SK-N-SH (cell line): ENCODE measurements at regions not wholly inside any gene's neighbourhood (a gene's known extent, or its start where the extent isn't known, plus 50 kb on each side); places are given as distances from the start of the nearest gene placed in this dataset.

Experiments used
- CTCF ChIA-PET: fragments of 300-600, 350-600 bp; formaldehyde crosslinking; extraction: SDS; loops from one replicate; lab custom pipeline; 2021; lab: Yijun Ruan, JAX
- POLR2A ChIA-PET: fragments of 350-600 bp; sonication (Branson Sonifier 250); formaldehyde crosslinking; extraction: SDS; loops from one replicate; lab custom pipeline; 2020; ENCODE audit warnings: antibody characterized with exemption, inconsistent platforms; lab: Yijun Ruan, JAX
- DNase-seq: peaks from one replicate; pipeline ENCODE4 v3.0.0; 2012
- H2AFZ ChIP-seq: fragments of 200-600 bp; sonication (generic); 2 replicates; pipeline ENCODE4 v1.8.1; 2016; ENCODE audit warnings: antibody characterized with exemption, mild to moderate bottlenecking, low read depth
- H3F3A ChIP-seq: fragments of 200-600 bp; sonication (generic); replicated peaks from 2 replicates; pipeline ENCODE3; 2016; ENCODE audit warnings: antibody characterized with exemption, mild to moderate bottlenecking; ENCODE audit not compliant: insufficient read depth
- H3K27ac ChIP-seq, 2 experiments: fragments of 200-500 bp in 1 of 2; fragments of 200-600 bp in 1 of 2; sonication (Bioruptor generic) in 1 of 2; sonication (generic), shearing (Covaris generic) in 1 of 2; 2 replicates each; pipeline versions ENCODE4 v1.5.1 to v1.6.1; 2014 to 2016; ENCODE audit warnings: low read depth in 2 of 2, inconsistent platforms in 1 of 2, low read length in 1 of 2, mild to moderate bottlenecking in 1 of 2, mixed read lengths in 1 of 2
- H3K27me3 ChIP-seq: fragments of 200-600 bp; sonication (generic), shearing (Covaris generic); 2 replicates; pipeline ENCODE4 v1.6.1; 2016; ENCODE audit warnings: mixed run types; ENCODE audit not compliant: insufficient read depth
- H3K36me3 ChIP-seq, 2 experiments: fragments of 200-500 bp in 1 of 2; fragments of 200-600 bp in 1 of 2; sonication (Bioruptor generic) in 1 of 2; sonication (generic) in 1 of 2; replicated peaks in 1 of 2; 2 replicates each; pipeline versions ENCODE3 to v1.5.1; 2014 to 2016; ENCODE audit warnings: low read length in 1 of 2, mild to moderate bottlenecking in 1 of 2; ENCODE audit not compliant: insufficient read depth in 2 of 2, control insufficient read depth in 1 of 2
- H3K4me1 ChIP-seq, 2 experiments: fragments of 200-500 bp in 1 of 2; fragments of 200-600 bp in 1 of 2; sonication (Bioruptor generic) in 1 of 2; sonication (generic), shearing (Covaris generic) in 1 of 2; 2 replicates each; pipeline versions ENCODE4 v1.5.1 to v1.6.1; 2014 to 2016; ENCODE audit warnings: low read depth in 1 of 2, low read length in 1 of 2, mixed run types in 1 of 2; ENCODE audit not compliant: insufficient read depth in 2 of 2, control insufficient read depth in 1 of 2
- H3K4me2 ChIP-seq: fragments of 200-600 bp; sonication (generic), shearing (Covaris generic); 2 replicates; pipeline ENCODE4 v1.6.1; 2017; ENCODE audit warnings: mixed run types
- H3K4me3 ChIP-seq, 2 experiments: fragments of 200-500 bp in 1 of 2; fragments of 200-600 bp in 1 of 2; sonication (Bioruptor generic) in 1 of 2; sonication (generic), shearing (Covaris generic) in 1 of 2; 2 replicates each; pipeline versions ENCODE4 v1.5.1 to v1.8.1; 2014 to 2016; ENCODE audit warnings: low read depth in 2 of 2, inconsistent platforms in 1 of 2, low read length in 1 of 2, mild to moderate bottlenecking in 1 of 2, mixed read lengths in 1 of 2, moderate library complexity in 1 of 2
- H3K79me2 ChIP-seq: fragments of 200-600 bp; sonication (generic); 2 replicates; pipeline ENCODE4 v1.8.1; 2017; ENCODE audit warnings: mild to moderate bottlenecking; ENCODE audit not compliant: insufficient read depth
- H3K9ac ChIP-seq: fragments of 200-600 bp; sonication (generic); 2 replicates; pipeline ENCODE4 v1.6.1; 2017; ENCODE audit warnings: mixed run types
- H3K9me2 ChIP-seq: fragments of 200-600 bp; sonication (generic); 2 replicates; pipeline ENCODE4 v1.6.1; 2017; ENCODE audit warnings: mixed run types
- H3K9me3 ChIP-seq: fragments of 200-600 bp; sonication (generic); 2 replicates; pipeline ENCODE4 v1.6.1; 2017; ENCODE audit warnings: mixed run types, mild to moderate bottlenecking, moderate library complexity
- H4K20me1 ChIP-seq: fragments of 200-600 bp; sonication (generic); 2 replicates; pipeline ENCODE4 v1.6.1; 2017; ENCODE audit warnings: mild to moderate bottlenecking, mixed run types; ENCODE audit not compliant: insufficient read depth
- CHD2 ChIP-seq: fragments of 150-350 bp; IDR thresholded peaks from 2 replicates; pipeline ENCODE4 v1.6.1; 2018; ENCODE audit warnings: low read length; ENCODE audit not compliant: partially characterized antibody
- ELF1 ChIP-seq: IDR thresholded peaks from 2 replicates; pipeline ENCODE4 v1.4.0; 2012
- FOXM1 ChIP-seq: IDR thresholded peaks from 2 replicates; pipeline ENCODE4 v1.4.0; 2012; ENCODE audit warnings: low read depth, mild to moderate bottlenecking
- GABPA ChIP-seq: IDR thresholded peaks from 2 replicates; pipeline ENCODE4 v1.4.0; 2012; ENCODE audit warnings: low read depth, mild to moderate bottlenecking
- GATA2 ChIP-seq: sonication (generic); formaldehyde crosslinking; IDR thresholded peaks from 2 replicates; pipeline ENCODE4 v1.5.0; 2020; ENCODE audit warnings: mild to moderate bottlenecking, missing genetic modification reagents
- MEF2A ChIP-seq: IDR thresholded peaks from 2 replicates; pipeline ENCODE4 v1.4.0; 2012; ENCODE audit warnings: low read depth, borderline replicate concordance
- NFIC ChIP-seq: IDR thresholded peaks from 2 replicates; pipeline ENCODE4 v1.4.0; 2012; ENCODE audit warnings: borderline replicate concordance
- PBX3 ChIP-seq: IDR thresholded peaks from 2 replicates; pipeline ENCODE4; 2012
- POLR2AphosphoS5 ChIP-seq: IDR thresholded peaks from 2 replicates; pipeline ENCODE4 v1.6.1; 2012; ENCODE audit warnings: low read depth, low read length
- RFX5 ChIP-seq: IDR thresholded peaks from 2 replicates; pipeline ENCODE4 v1.6.1; 2012; ENCODE audit warnings: mild to moderate bottlenecking, improper control_type of control experiment, low read length
- TEAD4 ChIP-seq: IDR thresholded peaks from 2 replicates; pipeline ENCODE4 v1.4.0; 2012; ENCODE audit warnings: mild to moderate bottlenecking, borderline replicate concordance; ENCODE audit not compliant: insufficient read depth
- YY1 ChIP-seq: IDR thresholded peaks from 2 replicates; pipeline ENCODE4 v1.4.0; 2012; ENCODE audit warnings: low read depth, mild to moderate bottlenecking
- WGBS: methylation state at CpG from one replicate; pipeline ENCODE4 v1.1.6; 2017; ENCODE audit warnings: low lambda C conversion rate; 5-methylcytosine and 5-hydroxymethylcytosine counted together

DNA sequence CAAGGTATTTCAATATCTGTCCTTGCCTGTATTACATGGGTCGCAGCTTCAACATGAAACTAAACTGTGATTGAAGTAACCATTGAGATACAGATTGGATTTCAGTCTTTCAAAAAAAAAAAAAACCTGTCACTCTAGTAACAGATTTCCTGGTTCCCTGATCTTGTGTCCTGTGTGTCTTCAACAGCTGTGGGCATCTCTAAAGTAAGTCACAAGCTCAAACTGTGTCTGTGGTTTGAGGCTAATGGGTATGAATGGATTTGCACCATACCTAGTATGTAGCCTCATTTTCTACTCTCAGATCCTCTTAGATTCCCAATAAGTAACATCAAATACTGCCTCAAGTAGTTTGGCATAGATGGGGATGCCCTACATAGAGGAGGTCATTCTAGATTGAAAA is 300.1 kb downstream of the COG6 start:
- no peak overlapping the region for H2AFZ ChIP-seq
- H3K79me2 ChIP-seq = no peaks in the 10 kb centered on the region
- H3K27me3 ChIP-seq = no peaks in the 10 kb centered on the region
- ChIA-PET POLR2A (no interaction called here), CTCF (interaction anchor here (1.6 to 6.0 kb wide), 2 partner anchors 12 to 727 kb away, joined by 4 to 38 read pairs; no protein-coding TSS in a partner anchor)
- H3K9me2 ChIP-seq = no peaks in the 10 kb centered on the region
- no peak overlapping the region for H3K9ac ChIP-seq
- no peaks in the 10 kb centered on the region for H3F3A ChIP-seq
- no peak overlapping the region for H3K27ac ChIP-seq
- 91% methylated on average over 1 of the region's 1 CpG for WGBS
- TF ChIP-seq GATA2 (CRISPR knock-in tag) = no peak
- TF ChIP-seq FOXM1 = no peak
- TF ChIP-seq NFIC = no peak
- TF ChIP-seq PBX3 = no peak
- no peak overlapping the region for H3K4me2 ChIP-seq
- no peaks in the 10 kb centered on the region for H3K36me3 ChIP-seq
- H3K9me3 ChIP-seq = no peaks in the 10 kb centered on the region
- no peak for DNase-seq
- no peak overlapping the region for H3K4me3 ChIP-seq
- H4K20me1 ChIP-seq = no peaks in the 10 kb centered on the region
- H3K4me1 ChIP-seq = peaks cover 3 to 5% of the 10 kb centered on the region in 2 experiments; a peak in 3 of 4 replicates

DNA sequence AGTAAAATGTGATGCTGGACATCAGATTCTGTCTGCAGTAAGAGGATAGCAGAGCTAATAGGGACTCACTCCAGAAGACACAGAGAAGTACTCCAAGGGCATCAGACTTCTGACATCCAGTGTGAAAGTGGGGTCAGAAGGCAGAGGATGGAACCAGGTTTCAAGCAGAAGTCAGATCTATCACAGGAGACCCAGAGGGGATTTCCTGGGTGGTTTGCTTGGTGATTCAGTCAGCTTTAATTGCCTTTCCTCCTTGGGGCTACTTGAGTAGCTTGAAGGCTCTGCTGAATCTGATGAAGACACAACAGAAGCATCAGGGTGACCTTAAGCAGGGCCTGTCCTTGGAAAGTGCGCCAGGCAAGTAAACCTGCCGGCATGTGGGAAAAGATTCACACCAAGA is 300.6 kb downstream of the COG6 start:
- Histone ChIP-seq H3K9me3 (no peaks in the 10 kb centered on the region), H3K4me1 (peaks cover 3 to 5% of the 10 kb centered on the region in 2 experiments; a peak in 3 of 4 replicates), H3K79me2 (no peaks in the 10 kb centered on the region), H2AFZ (no peak overlapping the region), H3K4me2 (no peak overlapping the region), H3K9me2 (no peaks in the 10 kb centered on the region), H3K27me3 (no peaks in the 10 kb centered on the region), H4K20me1 (no peaks in the 10 kb centered on the region), H3F3A (no peaks in the 10 kb centered on the region), H3K9ac (no peak overlapping the region), H3K27ac (no peak overlapping the region), H3K4me3 (no peak overlapping the region), H3K36me3 (no peaks in the 10 kb centered on the region)
- CTCF ChIA-PET = interaction anchor here (6.0 kb wide), 1 partner anchor 13 kb away, joined by 38 read pairs; no protein-coding TSS in a partner anchor
- POLR2A ChIA-PET = no interaction called here
- DNase-seq = no peak
- TF ChIP-seq GABPA = no peak
- TF ChIP-seq YY1 = no peak
- no peak for TF ChIP-seq MEF2A
- TF ChIP-seq ELF1 = no peak
- TF ChIP-seq TEAD4 = no peak
- TF ChIP-seq RFX5 = no peak
- TF ChIP-seq CHD2 = no peak
- TF ChIP-seq NFIC = no peak
- TF ChIP-seq POLR2AphosphoS5 = no peak
- whole genome bisulfite sequencing = 95% methylated on average over 2 of the region's 2 CpGs
